WTC11 (cell line): ENCODE measurements at regions not wholly inside any gene's neighbourhood (a gene's known extent, or its start where the extent isn't known, plus 50 kb on each side); places are given as distances from the start of the nearest gene placed in this dataset.

Experiments
- ATAC-seq: fragments of 200-7000 bp; cut with Tn5 transposase; 2 replicates; pipeline ENCODE4 v1.10.0; 2021; ENCODE audit warnings: mild to moderate bottlenecking, moderate library complexity
- CTCF ChIA-PET: fragments of 300-600 bp; sonication (Branson Sonifier 250); formaldehyde crosslinking; loops from one replicate; lab custom pipeline; 2021; ENCODE audit warnings: antibody characterized with exemption; lab: Charles Lee
- POLR2A ChIA-PET: fragments of 350-600 bp; sonication (Branson Sonifier 250); formaldehyde crosslinking; loops from one replicate; lab custom pipeline; 2021; ENCODE audit warnings: antibody characterized with exemption; lab: Charles Lee
- DNase-seq: peaks from one replicate; pipeline ENCODE4 v3.0.0; 2021; ENCODE audit warnings: low spot score
- H3K27ac Mint-ChIP-seq: 2 replicates; pipeline ENCODE4 v1.8.0; 2021; ENCODE audit warnings: mixed read lengths
- H3K27me3 Mint-ChIP-seq: 2 replicates; pipeline ENCODE4 v1.8.0; 2021; ENCODE audit warnings: low read depth, mild to moderate bottlenecking, moderate library complexity, mixed read lengths
- H3K36me3 Mint-ChIP-seq: 2 replicates; pipeline ENCODE4 v1.8.0; 2021; ENCODE audit warnings: mixed read lengths
- H3K4me1 Mint-ChIP-seq: 2 replicates; pipeline ENCODE4 v1.8.0; 2022; ENCODE audit warnings: mixed read lengths
- H3K4me3 Mint-ChIP-seq: 2 replicates; pipeline ENCODE4 v1.8.0; 2021; ENCODE audit warnings: mild to moderate bottlenecking, moderate library complexity, mixed read lengths
- H3K9me3 Mint-ChIP-seq: 2 replicates; pipeline ENCODE4 v1.8.0; 2021; ENCODE audit warnings: mixed read lengths
- ATF2 ChIP-seq: sonication (generic); formaldehyde crosslinking; IDR thresholded peaks from 2 replicates; pipeline ENCODE4 v1.8.1; 2022; ENCODE audit warnings: low read depth, missing genetic modification reagents, borderline replicate concordance
- ATF3 ChIP-seq: sonication (generic); formaldehyde crosslinking; conservative IDR thresholded peaks from 2 replicates; pipeline ENCODE4 v1.8.1; 2022; ENCODE audit warnings: mild to moderate bottlenecking, missing genetic modification reagents
- CBFB ChIP-seq: sonication (generic); formaldehyde crosslinking; IDR thresholded peaks from 2 replicates; pipeline ENCODE4 v1.8.1; 2022; ENCODE audit warnings: mild to moderate bottlenecking, low read depth, missing genetic modification reagents
- CREB1 ChIP-seq: sonication (generic); formaldehyde crosslinking; IDR thresholded peaks from 2 replicates; pipeline ENCODE4 v1.8.0; 2023; ENCODE audit warnings: mild to moderate bottlenecking, missing genetic modification reagents
- CREM ChIP-seq: sonication (generic); formaldehyde crosslinking; IDR thresholded peaks from 2 replicates; pipeline ENCODE4 v1.8.1; 2022; ENCODE audit warnings: mild to moderate bottlenecking, missing genetic modification reagents, moderate library complexity
- FOXK1 ChIP-seq: sonication (generic); formaldehyde crosslinking; IDR thresholded peaks from 2 replicates; pipeline ENCODE4 v1.8.0; 2022; ENCODE audit warnings: mild to moderate bottlenecking, moderate library complexity, missing genetic modification reagents
- FOXP4 ChIP-seq: sonication (generic); formaldehyde crosslinking; IDR thresholded peaks from 2 replicates; pipeline ENCODE4 v1.8.0; 2022; ENCODE audit warnings: mild to moderate bottlenecking, missing genetic modification reagents
- GRHL2 ChIP-seq: fragments of 250-450 bp; sonication (Bioruptor Pico); IDR thresholded peaks from 2 replicates; pipeline ENCODE4 v1.8.0; 2022; ENCODE audit warnings: mild to moderate bottlenecking, moderate library complexity; ENCODE audit not compliant: insufficient replicate concordance, severe bottlenecking
- IRF2 ChIP-seq: sonication (generic); formaldehyde crosslinking; IDR thresholded peaks from 2 replicates; pipeline ENCODE4 v1.8.0; 2022; ENCODE audit warnings: low read depth, missing genetic modification reagents, borderline replicate concordance
- JAZF1 ChIP-seq: fragments of 250-450 bp; sonication (Bioruptor Pico); IDR thresholded peaks from 2 replicates; pipeline ENCODE4 v1.9.0; 2021; ENCODE audit warnings: moderate library complexity, mild to moderate bottlenecking, inconsistent platforms
- JUN ChIP-seq: sonication (generic); formaldehyde crosslinking; IDR thresholded peaks from 2 replicates; pipeline ENCODE4 v1.8.0; 2023; ENCODE audit warnings: mild to moderate bottlenecking, missing genetic modification reagents
- MAX ChIP-seq: sonication (generic); formaldehyde crosslinking; IDR thresholded peaks from 2 replicates; pipeline ENCODE4 v1.8.0; 2022; ENCODE audit warnings: mild to moderate bottlenecking, missing genetic modification reagents
- MLX ChIP-seq: sonication (generic); formaldehyde crosslinking; IDR thresholded peaks from 2 replicates; pipeline ENCODE4 v1.8.1; 2023; ENCODE audit warnings: mild to moderate bottlenecking, missing genetic modification reagents, moderate library complexity
- MXD4 ChIP-seq: fragments of 250-450 bp; sonication (Bioruptor Pico); IDR thresholded peaks from 2 replicates; pipeline ENCODE4 v1.8.0; 2021; ENCODE audit warnings: mild to moderate bottlenecking, moderate library complexity, borderline replicate concordance
- MYBL2 ChIP-seq: sonication (generic); formaldehyde crosslinking; IDR thresholded peaks from 2 replicates; pipeline ENCODE4 v1.8.1; 2023; ENCODE audit warnings: mild to moderate bottlenecking, moderate library complexity, missing genetic modification reagents
- NR1H2 ChIP-seq: sonication (generic); formaldehyde crosslinking; IDR thresholded peaks from 2 replicates; pipeline ENCODE4 v1.9.0; 2021; ENCODE audit warnings: mild to moderate bottlenecking, moderate library complexity, missing genetic modification reagents
- PRRX2 ChIP-seq: fragments of 250-450 bp; sonication (Bioruptor Pico); IDR thresholded peaks from 2 replicates; pipeline ENCODE4 v1.8.0; 2021; ENCODE audit warnings: mild to moderate bottlenecking
- SMAD3 ChIP-seq: sonication (generic); formaldehyde crosslinking; IDR thresholded peaks from 2 replicates; pipeline ENCODE4 v1.8.0; 2022; ENCODE audit warnings: missing genetic modification reagents, mild to moderate bottlenecking, borderline replicate concordance
- SMAD4 ChIP-seq: sonication (generic); formaldehyde crosslinking; IDR thresholded peaks from 2 replicates; pipeline ENCODE4 v1.8.0; 2022; ENCODE audit warnings: mild to moderate bottlenecking, missing genetic modification reagents
- SP1 ChIP-seq: sonication (generic); formaldehyde crosslinking; conservative IDR thresholded peaks from 2 replicates; pipeline ENCODE4 v1.8.1; 2022; ENCODE audit warnings: missing genetic modification reagents
- STAT6 ChIP-seq: sonication (generic); formaldehyde crosslinking; conservative IDR thresholded peaks from 2 replicates; pipeline ENCODE4 v1.8.1; 2023; ENCODE audit warnings: mild to moderate bottlenecking, low read depth, missing genetic modification reagents, moderate library complexity
- USF2 ChIP-seq: sonication (generic); formaldehyde crosslinking; IDR thresholded peaks from 2 replicates; pipeline ENCODE4 v1.8.1; 2023; ENCODE audit warnings: mild to moderate bottlenecking, missing genetic modification reagents, moderate library complexity
- ZNF219 ChIP-seq: sonication (generic); formaldehyde crosslinking; IDR thresholded peaks from 2 replicates; pipeline ENCODE4 v1.8.0; 2023; ENCODE audit warnings: missing genetic modification reagents, mild to moderate bottlenecking, borderline replicate concordance
- ZNF317 ChIP-seq: sonication (generic); formaldehyde crosslinking; IDR thresholded peaks from 2 replicates; pipeline ENCODE4 v1.8.1; 2023; ENCODE audit warnings: low read depth, mild to moderate bottlenecking, moderate library complexity, missing genetic modification reagents, borderline replicate concordance
- ZNF425 ChIP-seq: fragments of 250-450 bp; sonication (Bioruptor Pico); conservative IDR thresholded peaks from 2 replicates; pipeline ENCODE4 v1.9.0; 2021; ENCODE audit warnings: mild to moderate bottlenecking
- ZNF671 ChIP-seq: fragments of 250-450 bp; sonication (Bioruptor Pico); IDR thresholded peaks from 2 replicates; pipeline ENCODE4 v1.8.0; 2021; ENCODE audit warnings: mild to moderate bottlenecking

- Mint-ChIP-seq H3K4me3 (no peak overlapping the region), H3K27me3 (no peaks in the 10 kb centered on the region), H3K27ac (no peak overlapping the region), H3K4me1 (peaks cover 24% of the 10 kb centered on the region), H3K36me3 (no peaks in the 10 kb centered on the region), H3K9me3 (no peaks in the 10 kb centered on the region)
- ChIA-PET POLR2A (no interaction called here), CTCF (no interaction called here)
- DNase-seq = no peak
- TF ChIP-seq JUN (CRISPR knock-in tag) (no peak), USF2 (CRISPR knock-in tag) (no peak), MXD4 (no peak), FOXK1 (CRISPR knock-in tag) (no peak), SMAD3 (CRISPR knock-in tag) (no peak), PRRX2 (CRISPR knock-in tag) (no peak), STAT6 (no peak), CREM (CRISPR knock-in tag) (no peak), FOXP4 (CRISPR knock-in tag) (no peak), MAX (CRISPR knock-in tag) (no peak), CBFB (no peak), IRF2 (CRISPR knock-in tag) (no peak), CREB1 (no peak), ZNF317 (no peak), ATF2 (CRISPR knock-in tag) (no peak), SMAD4 (CRISPR knock-in tag) (no peak), ZNF671 (CRISPR knock-in tag) (no peak), ZNF219 (CRISPR knock-in tag) (no peak), SP1 (no peak)
- no peak for ATAC-seq
Observed at GRCh38 chr9:28260330-28260729, 687.0 kb upstream of the C9orf72 start.

- Mint-ChIP-seq H3K27me3 (no peaks in the 10 kb centered on the region), H3K9me3 (no peaks in the 10 kb centered on the region), H3K4me1 (peaks cover 11% of the 10 kb centered on the region), H3K4me3 (no peak overlapping the region), H3K27ac (no peak overlapping the region), H3K36me3 (no peaks in the 10 kb centered on the region)
- POLR2A ChIA-PET = interaction anchor here (1.0 kb wide), 1 partner anchor 10 kb away, joined by 3 read pairs; no protein-coding TSS in a partner anchor
- DNase-seq (no peak), ATAC-seq (no peak)
- CTCF ChIA-PET = no interaction called here
- TF ChIP-seq MYBL2 (CRISPR knock-in tag) (no peak), MLX (CRISPR knock-in tag) (no peak), NR1H2 (no peak), JAZF1 (CRISPR knock-in tag) (no peak), ZNF425 (CRISPR knock-in tag) (no peak), ATF3 (CRISPR knock-in tag) (no peak), GRHL2 (no peak), PRRX2 (CRISPR knock-in tag) (no peak), CREM (CRISPR knock-in tag) (no peak)
Observed at GRCh38 chr9:28264368-28264767, 691.1 kb upstream of the C9orf72 start.
